ENCODE measurements at regions not wholly inside any gene's neighbourhood (a gene's known extent, or its start where the extent isn't known, plus 50 kb on each side); places are given as distances from the start of the nearest gene placed in this dataset.

DNA sequence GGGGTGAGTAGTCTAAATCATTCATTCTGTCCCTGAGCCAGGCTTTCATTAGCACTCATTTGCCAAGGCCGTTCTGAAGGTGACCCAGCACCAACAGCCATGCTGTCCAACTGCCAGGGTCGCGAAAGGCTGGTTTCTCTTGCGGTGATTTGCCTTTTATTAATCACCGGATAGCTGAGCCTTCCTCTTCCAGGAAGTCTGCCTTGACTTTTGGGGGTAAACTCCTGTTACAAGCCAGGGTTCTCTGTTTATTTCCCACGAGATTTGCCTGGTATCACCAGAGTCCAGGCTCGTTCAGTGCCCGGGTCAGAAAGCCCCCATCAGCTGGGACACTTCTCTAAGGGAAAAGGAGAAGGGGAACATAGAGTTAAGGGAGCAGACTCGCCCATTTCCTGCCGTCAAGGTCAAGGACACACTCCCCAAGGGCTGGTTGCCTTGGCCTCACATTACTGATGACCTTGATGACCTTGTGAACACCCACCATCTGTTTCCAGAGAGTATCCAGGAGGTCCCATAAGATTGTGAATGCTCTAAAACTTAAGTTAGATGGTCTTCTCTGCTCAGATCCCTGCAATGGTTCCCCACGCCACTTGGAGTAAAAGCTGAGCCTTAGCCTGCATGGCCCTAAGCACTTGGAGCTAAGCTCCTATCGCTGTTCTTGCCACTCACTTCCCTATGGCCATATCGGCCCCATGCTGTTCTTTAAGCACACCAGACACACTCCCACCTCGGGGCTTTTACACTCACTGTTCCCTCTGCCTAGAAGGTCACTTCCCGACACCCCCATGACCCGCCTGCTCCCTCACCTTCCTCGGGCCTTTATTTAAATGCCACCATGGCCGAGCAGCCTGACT, 96.0 kb upstream of the EPCAM start:
- peaks cover 0 to 3% (median 2%) of the 10 kb centered on the region in 3 donors for H3K9me3 ChIP-seq (ENCODE audit: control extremely low read depth in 1 of 3, control insufficient read depth in 2 of 3, insufficient read depth in 1 of 3, low read length in 2 of 3)
- no peak overlapping the region for H3K27ac ChIP-seq (ENCODE audit: low read length in 2 of 2)
- peak overlapping the region; percentile 66 for H3K9ac ChIP-seq (ENCODE audit: low read length)
- H3K27ac Mint-ChIP-seq, result no peak overlapping the region
- H3K4me3 ChIP-seq (ENCODE audit: control extremely low read depth in 1 of 5, extremely low read depth in 1 of 5, insufficient read depth in 1 of 5, low read depth in 2 of 5, low read length in 4 of 5), result peak overlapping the region in 1 of 5 experiments; percentile 56
- peaks cover 0 to 2% (median 0%) of the 10 kb centered on the region in 4 experiments for H3K27me3 ChIP-seq (replicated peaks in 1 of 4; ENCODE audit: control extremely low read depth in 1 of 4, control insufficient read depth in 3 of 4, insufficient read depth in 4 of 4, low read length in 3 of 4)
- H3K4me2 ChIP-seq (replicated peaks; ENCODE audit: low read depth, low read length, poor library complexity, severe bottlenecking), result peak overlapping the region; percentile 91
- DNase-seq (no peak), ATAC-seq (ENCODE audit: low read depth) (no peak)
- WGBS (ENCODE audit: insufficient coverage), result 81% methylated on average over 14 of the region's 18 CpGs
- H2AFZ ChIP-seq (ENCODE audit: insufficient read depth, low read depth, low read length, poor library complexity, severe bottlenecking), result peak overlapping the region; percentile 72
- CTCF ChIA-PET, result interaction anchor here (0.9 to 4.4 kb wide), 9 partner anchors 9 to 290 kb away, joined by 3 to 26 read pairs (median 6); no protein-coding TSS in a partner anchor
- no peaks in the 10 kb centered on the region for H3K27me3 Mint-ChIP-seq
- no peaks in the 10 kb centered on the region for H3K79me2 ChIP-seq (ENCODE audit: control insufficient read depth, insufficient read depth, low read length)
- H3K4me1 Mint-ChIP-seq, result peaks cover 23% of the 10 kb centered on the region
- no peaks in the 10 kb centered on the region for H3K9me3 Mint-ChIP-seq (ENCODE audit: insufficient read depth)
- H3K36me3 ChIP-seq (replicated peaks in 1 of 2; ENCODE audit: control extremely low read depth in 1 of 2, control insufficient read depth in 1 of 2, extremely low read depth in 1 of 2, insufficient read depth in 2 of 2, low read length in 1 of 2), result no peaks in the 10 kb centered on the region
- POLR2A ChIA-PET, result no interaction called here
- peak overlapping the region; percentile 85 for H3K4me3 Mint-ChIP-seq
- peaks cover 18 to 27% of the 10 kb centered on the region in 2 donors for H3K4me1 ChIP-seq (ENCODE audit: control insufficient read depth in 2 of 2, insufficient read depth in 2 of 2, low read length in 2 of 2)
- intact Hi-C loops (cut with micrococcal nuclease), result loop anchor here (1.0 to 2.0 kb wide), 2 partner anchors 28 to 50 kb away; no protein-coding TSS in a partner anchor
- H4K20me1 ChIP-seq (ENCODE audit: control insufficient read depth, insufficient read depth, low read length, poor library complexity, severe bottlenecking), result no peaks in the 10 kb centered on the region
- TF ChIP-seq EZH2 (IDR thresholded peaks at IDR 0.05; ENCODE audit: borderline replicate concordance, insufficient read depth, low read depth, low read length, poor library complexity, severe bottlenecking), result no peak
- TF ChIP-seq, protein P1, sequence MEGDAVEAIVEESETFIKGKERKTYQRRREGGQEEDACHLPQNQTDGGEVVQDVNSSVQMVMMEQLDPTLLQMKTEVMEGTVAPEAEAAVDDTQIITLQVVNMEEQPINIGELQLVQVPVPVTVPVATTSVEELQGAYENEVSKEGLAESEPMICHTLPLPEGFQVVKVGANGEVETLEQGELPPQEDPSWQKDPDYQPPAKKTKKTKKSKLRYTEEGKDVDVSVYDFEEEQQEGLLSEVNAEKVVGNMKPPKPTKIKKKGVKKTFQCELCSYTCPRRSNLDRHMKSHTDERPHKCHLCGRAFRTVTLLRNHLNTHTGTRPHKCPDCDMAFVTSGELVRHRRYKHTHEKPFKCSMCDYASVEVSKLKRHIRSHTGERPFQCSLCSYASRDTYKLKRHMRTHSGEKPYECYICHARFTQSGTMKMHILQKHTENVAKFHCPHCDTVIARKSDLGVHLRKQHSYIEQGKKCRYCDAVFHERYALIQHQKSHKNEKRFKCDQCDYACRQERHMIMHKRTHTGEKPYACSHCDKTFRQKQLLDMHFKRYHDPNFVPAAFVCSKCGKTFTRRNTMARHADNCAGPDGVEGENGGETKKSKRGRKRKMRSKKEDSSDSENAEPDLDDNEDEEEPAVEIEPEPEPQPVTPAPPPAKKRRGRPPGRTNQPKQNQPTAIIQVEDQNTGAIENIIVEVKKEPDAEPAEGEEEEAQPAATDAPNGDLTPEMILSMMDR (IDR thresholded peaks at IDR 0.05), result no peak
